GM23338 (cell line): ENCODE measurements at regions not wholly inside any gene's neighbourhood (a gene's known extent, or its start where the extent isn't known, plus 50 kb on each side); places are given as distances from the start of the nearest gene placed in this dataset.

Experiments
- ATAC-seq: fragments of 200-7000 bp; cut with Tn5 transposase; 3 replicates; pipeline ENCODE4 v1.9.1; 2020
- DNase-seq: peaks from one replicate; pipeline ENCODE4 v3.0.0-alpha.2; 2015; ENCODE audit warnings: low spot score
- H2AFZ ChIP-seq: fragments of 200-600 bp; sonication (generic); 2 replicates; pipeline ENCODE4 v1.8.0; 2016; ENCODE audit warnings: antibody characterized with exemption, mild to moderate bottlenecking, moderate library complexity
- H3F3A ChIP-seq: fragments of 200-600 bp; sonication (generic); replicated peaks from 2 replicates; pipeline ENCODE4 v1.8.0; 2017; ENCODE audit warnings: antibody characterized with exemption, mixed run types, low read depth
- H3K27ac ChIP-seq: fragments of 200-600 bp; sonication (generic); 2 replicates; pipeline ENCODE4 v1.6.1; 2016; ENCODE audit warnings: low read depth
- H3K27me3 ChIP-seq: fragments of 200-600 bp; sonication (generic); 2 replicates; pipeline ENCODE4 v1.8.0; 2016; ENCODE audit warnings: mild to moderate bottlenecking, mixed run types, moderate library complexity; ENCODE audit not compliant: insufficient read depth
- H3K36me3 ChIP-seq: fragments of 200-600 bp; sonication (generic); 2 replicates; pipeline ENCODE4 v1.8.0; 2016; ENCODE audit warnings: mild to moderate bottlenecking; ENCODE audit not compliant: insufficient read depth
- H3K4me1 ChIP-seq: fragments of 200-600 bp; sonication (generic); 2 replicates; pipeline ENCODE4 v1.8.0; 2016; ENCODE audit warnings: mild to moderate bottlenecking, moderate library complexity; ENCODE audit not compliant: insufficient read depth
- H3K4me2 ChIP-seq: fragments of 200-600 bp; sonication (generic); 2 replicates; pipeline ENCODE4 v1.7.1; 2017; ENCODE audit warnings: mixed run types
- H3K4me3 ChIP-seq: fragments of 200-600 bp; sonication (generic); 2 replicates; pipeline ENCODE4 v1.6.1; 2016; ENCODE audit warnings: mixed run types
- H3K79me2 ChIP-seq: fragments of 200-600 bp; sonication (generic); replicated peaks from 2 replicates; pipeline ENCODE4 v1.8.0; 2017; ENCODE audit warnings: mild to moderate bottlenecking; ENCODE audit not compliant: insufficient read depth
- H3K9me2 ChIP-seq: fragments of 200-600 bp; sonication (generic); 2 replicates; pipeline ENCODE4 v1.8.0; 2017; ENCODE audit not compliant: insufficient read depth
- H4K20me1 ChIP-seq: fragments of 200-600 bp; sonication (generic); replicated peaks from 2 replicates; pipeline ENCODE4 v1.8.0; 2017; ENCODE audit warnings: mild to moderate bottlenecking; ENCODE audit not compliant: insufficient read depth
- H3K27ac Mint-ChIP-seq: 2 replicates; pipeline ENCODE4 v1.8.0; 2020; ENCODE audit warnings: inconsistent platforms, mild to moderate bottlenecking, moderate library complexity, mixed read lengths
- H3K27me3 Mint-ChIP-seq: 3 replicates; pipeline ENCODE4 v1.8.0; 2022; ENCODE audit warnings: low read depth, mild to moderate bottlenecking, moderate library complexity, mixed read lengths, inconsistent platforms; ENCODE audit not compliant: insufficient read depth, poor library complexity
- H3K36me3 Mint-ChIP-seq: 3 replicates; pipeline ENCODE4 v1.8.0; 2021; ENCODE audit warnings: low read depth, mild to moderate bottlenecking, inconsistent platforms, moderate library complexity, mixed read lengths
- H3K4me1 Mint-ChIP-seq: 3 replicates; pipeline ENCODE4 v1.8.0; 2020; ENCODE audit warnings: mild to moderate bottlenecking, inconsistent platforms, mixed read lengths
- H3K4me3 Mint-ChIP-seq: 3 replicates; pipeline ENCODE4 v1.8.0; 2021; ENCODE audit warnings: moderate library complexity, mild to moderate bottlenecking, inconsistent platforms, mixed read lengths
- H3K9me3 Mint-ChIP-seq: 3 replicates; pipeline ENCODE4 v1.8.0; 2020; ENCODE audit warnings: moderate library complexity, mild to moderate bottlenecking, inconsistent platforms, mixed read lengths
- CREB1 ChIP-seq: fragments of 250-450 bp; sonication (Bioruptor Pico); IDR thresholded peaks from 2 replicates; pipeline ENCODE4 v1.5.0; 2020; ENCODE audit warnings: low read depth, mild to moderate bottlenecking, moderate library complexity
- CTCF ChIP-seq, 2 experiments: fragments of 200-600 bp in 1 of 2; sonication (generic) in 1 of 2; conservative IDR thresholded peaks; 2 replicates each; pipeline versions ENCODE4 v1.5.1 to v1.6.1; 2016 to 2017; ENCODE audit warnings: antibody characterized with exemption in 2 of 2, low read depth in 2 of 2, mild to moderate bottlenecking in 2 of 2, moderate library complexity in 1 of 2
- ETS1 ChIP-seq: IDR thresholded peaks from 2 replicates; pipeline ENCODE4 v1.6.1; 2016; ENCODE audit warnings: antibody characterized with exemption
- EZH2 ChIP-seq: fragments of 200-600 bp; sonication (generic); IDR thresholded peaks from one replicate; pipeline ENCODE4 v1.8.0; 2017; ENCODE audit warnings: antibody characterized with exemption, mild to moderate bottlenecking, low read depth; ENCODE audit not compliant: unreplicated experiment
- EZH2phosphoT487 ChIP-seq: fragments of 200-600 bp; sonication (generic); IDR thresholded peaks from one replicate; pipeline ENCODE4 v1.8.1; 2018; ENCODE audit warnings: antibody characterized with exemption; ENCODE audit not compliant: unreplicated experiment
- NANOG ChIP-seq: IDR thresholded peaks from 2 replicates; pipeline ENCODE4 v1.6.1; 2016; ENCODE audit warnings: antibody characterized with exemption, borderline replicate concordance
- POLR2AphosphoS5 ChIP-seq: IDR thresholded peaks from 2 replicates; pipeline ENCODE4 v1.6.1; 2016; ENCODE audit warnings: antibody characterized with exemption, low read depth
- STAT1 ChIP-seq: IDR thresholded peaks from one replicate; pipeline ENCODE4 v1.6.1; 2016; ENCODE audit warnings: antibody characterized with exemption; ENCODE audit not compliant: unreplicated experiment
- ZNF114 ChIP-seq: fragments of 250-450 bp; sonication (Bioruptor Pico); IDR thresholded peaks from 2 replicates; pipeline ENCODE4 v1.5.0; 2020; ENCODE audit warnings: mild to moderate bottlenecking, moderate library complexity
- ZNF331 ChIP-seq: fragments of 250-450 bp; sonication (Bioruptor Pico); IDR thresholded peaks from 2 replicates; pipeline ENCODE4 v1.5.0; 2020; ENCODE audit warnings: low read depth, mild to moderate bottlenecking, moderate library complexity
- ZNF462 ChIP-seq: fragments of 250-450 bp; sonication (Bioruptor Pico); IDR thresholded peaks from 2 replicates; pipeline ENCODE4 v1.5.0; 2020; ENCODE audit warnings: mild to moderate bottlenecking, moderate library complexity

- no peaks in the 10 kb centered on the region for H3K79me2 ChIP-seq
- no peaks in the 10 kb centered on the region for H3K9me2 ChIP-seq
- no peak overlapping the region for H3K4me3 ChIP-seq
- H3K4me3 Mint-ChIP-seq = no peak overlapping the region
- H3K27me3 ChIP-seq = no peaks in the 10 kb centered on the region
- peaks cover 6% of the 10 kb centered on the region; the same call in 1 of the 2 replicates for H3K4me1 ChIP-seq
- H3F3A ChIP-seq = no peaks in the 10 kb centered on the region
- no peak overlapping the region for H3K27ac ChIP-seq
- ATAC-seq (no peak), DNase-seq (no peak)
- no peaks in the 10 kb centered on the region for H3K27me3 Mint-ChIP-seq
- H3K4me1 Mint-ChIP-seq = peaks cover 15% of the 10 kb centered on the region
- no peaks in the 10 kb centered on the region for H3K36me3 ChIP-seq
- TF ChIP-seq STAT1 = no peak
- no peak for TF ChIP-seq POLR2AphosphoS5
- no peak for TF ChIP-seq ZNF462 (CRISPR knock-in tag)
- no peak for TF ChIP-seq EZH2phosphoT487
- TF ChIP-seq ZNF331 (CRISPR knock-in tag) = no peak
- TF ChIP-seq NANOG = no peak
- TF ChIP-seq CREB1 (CRISPR knock-in tag) = no peak
- TF ChIP-seq CTCF (conservative IDR thresholded peaks at IDR 0.05; ENCODE audit: low read depth in 2 of 2) = no peak
- TF ChIP-seq ZNF114 (CRISPR knock-in tag) = no peak
- no peak for TF ChIP-seq ETS1
- TF ChIP-seq EZH2 = no peak
- no peak overlapping the region for H3K27ac Mint-ChIP-seq
- H3K4me2 ChIP-seq = no peak overlapping the region
- no peaks in the 10 kb centered on the region for H4K20me1 ChIP-seq
- no peak overlapping the region for H2AFZ ChIP-seq
- no peaks in the 10 kb centered on the region for H3K9me3 Mint-ChIP-seq
- no peaks in the 10 kb centered on the region for H3K36me3 Mint-ChIP-seq
Measured at GRCh38 chr1:57882934-57883641, 459.2 kb upstream of the DAB1 start.
